Spleen (tissue), 11 donors: ENCODE measurements at regions not wholly inside any gene's neighbourhood (a gene's known extent, or its start where the extent isn't known, plus 50 kb on each side); places are given as distances from the start of the nearest gene placed in this dataset.

Experiments
- DNase-seq: peaks from one replicate; pipeline ENCODE4 v3.0.0-alpha.2; 2020
- H3K27ac ChIP-seq, 8 donors: fragments of 200-600 bp; sonication (generic) in 7 of 8; 1 replicate in 4 of 8; 2 replicates in 4 of 8; pipeline versions ENCODE4 v1.5.0 to v1.8.0; 2016 to 2021; ENCODE audit warnings: inconsistent platforms in 4 of 8, mild to moderate bottlenecking in 4 of 8, moderate library complexity in 1 of 8
- H3K27me3 ChIP-seq, 7 donors: fragments of 200-600 bp; sonication (generic) in 6 of 7; replicated peaks in 1 of 7; 1 replicate in 4 of 7; 2 replicates in 3 of 7; pipeline versions ENCODE4 v1.5.0 to v1.8.0; 2016 to 2021; ENCODE audit warnings: inconsistent platforms in 3 of 7, mild to moderate bottlenecking in 1 of 7
- H3K36me3 ChIP-seq, 6 donors: fragments of 200-600 bp; sonication (generic) in 5 of 6; 1 replicate in 4 of 6; 2 replicates in 2 of 6; pipeline versions ENCODE4 v1.5.0 to v1.8.0; 2016 to 2021; ENCODE audit warnings: inconsistent platforms in 2 of 6
- H3K4me1 ChIP-seq, 6 donors: fragments of 200-600 bp; sonication (generic) in 5 of 6; 1 replicate in 3 of 6; 2 replicates in 3 of 6; pipeline versions ENCODE4 v1.5.0 to v1.8.0; 2016 to 2021; ENCODE audit warnings: inconsistent platforms in 3 of 6
- H3K4me3 ChIP-seq, 8 donors: fragments of 200-600 bp; sonication (generic) in 7 of 8; 1 replicate in 4 of 8; 2 replicates in 4 of 8; pipeline versions ENCODE4 v1.5.0 to v1.8.0; 2016 to 2021; ENCODE audit warnings: inconsistent platforms in 4 of 8, mild to moderate bottlenecking in 4 of 8, moderate library complexity in 2 of 8
- H3K9me3 ChIP-seq, 8 donors: fragments of 200-600 bp; sonication (generic) in 7 of 8; 1 replicate in 4 of 8; 2 replicates in 4 of 8; pipeline versions ENCODE4 v1.5.0 to v1.8.0; 2016 to 2021; ENCODE audit warnings: inconsistent platforms in 4 of 8
- POLR2A ChIP-seq, 3 donors: fragments of 450-650 bp; IDR thresholded peaks; one replicate each; pipeline ENCODE4 v1.5.1; 2017; ENCODE audit warnings: antibody characterized with exemption in 3 of 3, mild to moderate bottlenecking in 1 of 3
- POLR2AphosphoS5 ChIP-seq, 3 donors: sonication (generic); formaldehyde crosslinking; IDR thresholded peaks; one replicate each; pipeline ENCODE4 v1.5.1; 2017; ENCODE audit warnings: antibody characterized with exemption in 3 of 3
- WGBS, 5 donors: extraction: QIAGEN DNeasy Blood & Tissue Kit in 3 of 5; methylation state at CpG; one replicate each; pipeline versions ENCODE4 v1.1.5 to v1.1.7; 2013 to 2018; 5-methylcytosine and 5-hydroxymethylcytosine counted together
- intact Hi-C: fragments of 100-400 bp; cut with DNase I; formaldehyde crosslinking; loops from one replicate; pipeline ENCODE4 v1.15.0; 2023; ENCODE audit warnings: low total_unique reads
- TF ChIP-seq, protein P1 (sequence below), 11 experiments: fragments of 200-600 bp in 7 of 11; fragments of 450-650 bp in 4 of 11; sonication (generic) in 4 of 11; IDR thresholded peaks in 8 of 11; conservative IDR thresholded peaks in 3 of 11; 1 replicate in 7 of 11; 2 replicates in 4 of 11; pipeline versions ENCODE4 v1.4.0 to v1.8.0; 2016 to 2021; ENCODE audit warnings: antibody characterized with exemption in 11 of 11, inconsistent platforms in 4 of 11, mild to moderate bottlenecking in 1 of 11
- donor health status: healthy with polysubstance abuse.
- donor health status: DM: no; HTN: no; CAD: no; lungs with moderate emphysema.
- donor health status: DM: no; HTN: no; CAD: no.
- donor health status: Bipolar disorder and iron deficiency.
- donor health status: healthy.
- donor health status: DM: no; HTN: no; CAD: no.
- donor health status: DM: yes; HTN: yes; CAD: no.

GRCh38 chr10:118926441-118926840 lies 103.1 kb upstream of the NANOS1 start:
- TF ChIP-seq, protein P1, sequence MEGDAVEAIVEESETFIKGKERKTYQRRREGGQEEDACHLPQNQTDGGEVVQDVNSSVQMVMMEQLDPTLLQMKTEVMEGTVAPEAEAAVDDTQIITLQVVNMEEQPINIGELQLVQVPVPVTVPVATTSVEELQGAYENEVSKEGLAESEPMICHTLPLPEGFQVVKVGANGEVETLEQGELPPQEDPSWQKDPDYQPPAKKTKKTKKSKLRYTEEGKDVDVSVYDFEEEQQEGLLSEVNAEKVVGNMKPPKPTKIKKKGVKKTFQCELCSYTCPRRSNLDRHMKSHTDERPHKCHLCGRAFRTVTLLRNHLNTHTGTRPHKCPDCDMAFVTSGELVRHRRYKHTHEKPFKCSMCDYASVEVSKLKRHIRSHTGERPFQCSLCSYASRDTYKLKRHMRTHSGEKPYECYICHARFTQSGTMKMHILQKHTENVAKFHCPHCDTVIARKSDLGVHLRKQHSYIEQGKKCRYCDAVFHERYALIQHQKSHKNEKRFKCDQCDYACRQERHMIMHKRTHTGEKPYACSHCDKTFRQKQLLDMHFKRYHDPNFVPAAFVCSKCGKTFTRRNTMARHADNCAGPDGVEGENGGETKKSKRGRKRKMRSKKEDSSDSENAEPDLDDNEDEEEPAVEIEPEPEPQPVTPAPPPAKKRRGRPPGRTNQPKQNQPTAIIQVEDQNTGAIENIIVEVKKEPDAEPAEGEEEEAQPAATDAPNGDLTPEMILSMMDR (IDR thresholded peaks at IDR 0.05 in 8 of 11, conservative IDR thresholded peaks at IDR 0.05 in 3 of 11), result no peak
- TF ChIP-seq POLR2A (IDR thresholded peaks at IDR 0.05) (no peak), POLR2AphosphoS5 (IDR thresholded peaks at IDR 0.05) (no peak)
- Histone ChIP-seq H3K9me3 (peaks cover 0 to 27% (median 23%) of the 10 kb centered on the region in 8 donors), H3K27me3 (peaks cover 0 to 10% (median 0%) of the 10 kb centered on the region in 7 donors), H3K4me1 (no peaks in the 10 kb centered on the region), H3K36me3 (no peaks in the 10 kb centered on the region), H3K27ac (no peak overlapping the region), H3K4me3 (no peak overlapping the region)
- intact Hi-C loops, result no loop called here
- 78 to 96% (median 95%) methylated on average over 6 of the region's 6 CpGs for WGBS, 5 donors
- DNase-seq, result no peak

- Histone ChIP-seq H3K9me3 (peaks cover 0 to 31% (median 27%) of the 10 kb centered on the region in 8 donors), H3K4me1 (no peaks in the 10 kb centered on the region), H3K4me3 (no peak overlapping the region), H3K27ac (no peak overlapping the region), H3K36me3 (no peaks in the 10 kb centered on the region), H3K27me3 (peaks cover 0 to 10% (median 0%) of the 10 kb centered on the region in 7 donors)
- WGBS, 5 donors, result 87 to 96% (median 91%) methylated on average over 1 of the region's 1 CpG
- no peak for DNase-seq
- intact Hi-C loops, result no loop called here
- TF ChIP-seq POLR2AphosphoS5 (IDR thresholded peaks at IDR 0.05) (no peak), POLR2A (IDR thresholded peaks at IDR 0.05) (no peak)
- TF ChIP-seq, protein P1 (IDR thresholded peaks at IDR 0.05 in 8 of 11, conservative IDR thresholded peaks at IDR 0.05 in 3 of 11), result no peak
Observed at GRCh38 chr10:118926903-118927302, 102.6 kb upstream of the NANOS1 start.

DNA sequence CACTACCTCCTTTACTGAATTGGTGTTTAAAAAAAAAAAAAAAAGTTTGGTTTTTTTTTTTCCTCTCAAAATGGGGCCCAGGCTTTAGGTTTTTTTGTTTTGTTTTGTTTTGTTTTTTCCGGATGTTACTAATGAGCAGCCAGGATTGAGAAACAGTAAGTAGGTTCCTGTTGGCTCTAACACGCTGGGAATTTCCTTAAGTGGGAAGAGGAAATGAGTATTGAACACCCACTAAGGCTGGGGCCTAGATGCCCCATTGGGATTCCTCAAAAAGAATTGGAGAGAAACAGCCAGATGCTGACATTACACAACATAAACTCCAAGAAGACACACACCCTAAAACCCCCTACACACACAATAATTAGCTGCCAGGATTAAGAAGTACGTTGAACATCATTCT lies 102.2 kb upstream of the NANOS1 start:
- Histone ChIP-seq H3K36me3 (no peaks in the 10 kb centered on the region), H3K27ac (no peak overlapping the region), H3K4me3 (no peak overlapping the region), H3K9me3 (peaks cover 0 to 35% (median 30%) of the 10 kb centered on the region in 8 donors), H3K4me1 (no peaks in the 10 kb centered on the region), H3K27me3 (peaks cover 0 to 10% (median 0%) of the 10 kb centered on the region in 7 donors)
- DNase-seq, result no peak
- intact Hi-C loops, result no loop called here
- no peak for TF ChIP-seq POLR2A (IDR thresholded peaks at IDR 0.05)
- TF ChIP-seq, protein P1 (IDR thresholded peaks at IDR 0.05 in 8 of 11, conservative IDR thresholded peaks at IDR 0.05 in 3 of 11), result no peak
- no peak for TF ChIP-seq POLR2AphosphoS5 (IDR thresholded peaks at IDR 0.05)
- WGBS, 5 donors, result 44 to 64% (median 52%) methylated on average over 3 of the region's 3 CpGs

GRCh38 chr10:118930614-118931013 lies 98.9 kb upstream of the NANOS1 start:
- Histone ChIP-seq H3K4me3 (no peak overlapping the region), H3K9me3 (peaks cover 0 to 37% (median 30%) of the 10 kb centered on the region in 8 donors), H3K27ac (no peak overlapping the region), H3K36me3 (no peaks in the 10 kb centered on the region), H3K27me3 (peaks cover 0 to 4% (median 0%) of the 10 kb centered on the region in 7 donors), H3K4me1 (no peaks in the 10 kb centered on the region)
- no peak for DNase-seq
- WGBS, 5 donors, result 2 to 14% (median 11%) methylated on average over 1 of the region's 1 CpG
- intact Hi-C loops, result no loop called here
- TF ChIP-seq, protein P1 (IDR thresholded peaks at IDR 0.05 in 8 of 11, conservative IDR thresholded peaks at IDR 0.05 in 3 of 11), result no peak
- TF ChIP-seq POLR2A (IDR thresholded peaks at IDR 0.05), result no peak
- no peak for TF ChIP-seq POLR2AphosphoS5 (IDR thresholded peaks at IDR 0.05)
